B cell (primary cell): ENCODE measurements at regions not wholly inside any gene's neighbourhood (a gene's known extent, or its start where the extent isn't known, plus 50 kb on each side); places are given as distances from the start of the nearest gene placed in this dataset.

Experiments
- CTCF ChIP-seq: fragments of 200-600 bp; IDR thresholded peaks from one replicate; pipeline ENCODE4 v1.8.0; 2022; ENCODE audit warnings: antibody characterized with exemption, mild to moderate bottlenecking
- EZH2 ChIP-seq: IDR thresholded peaks from 2 replicates; pipeline ENCODE4 v1.6.1; 2012; ENCODE audit warnings: borderline replicate concordance, low read depth, mild to moderate bottlenecking, moderate library complexity, low read length; ENCODE audit not compliant: insufficient read depth, poor library complexity, severe bottlenecking

GRCh38 chr12:85568395-85569103, 267.7 kb downstream of the RASSF9 start:
- TF ChIP-seq CTCF (no peak), EZH2 (no peak)
